ENCODE measurements at regions not wholly inside any gene's neighbourhood (a gene's known extent, or its start where the extent isn't known, plus 50 kb on each side); places are given as distances from the start of the nearest gene placed in this dataset.
"Not testable (repeated sequence)": the region's sequence is repeated elsewhere in the genome, so short reads cannot be mapped to it uniquely, and the experiment has no call there.

- DNase-seq (ENCODE audit: low read depth): no peak
Observed at GRCh38 chr1:4476394-4476793, 178.0 kb upstream of the AJAP1 start.

GRCh38 chr1:4481451-4481850, 173.0 kb upstream of the AJAP1 start:
- no peak for DNase-seq (ENCODE audit: low read depth)

GRCh38 chr1:4482526-4482925, 171.9 kb upstream of the AJAP1 start:
- no peak for DNase-seq (ENCODE audit: low read depth)

GRCh38 chr1:4483021-4483625, 171.3 kb upstream of the AJAP1 start:
- no peak for DNase-seq (ENCODE audit: low read depth)

- no peak for DNase-seq (ENCODE audit: low read depth)
Observed at GRCh38 chr1:4485398-4485797, 169.0 kb upstream of the AJAP1 start.

GRCh38 chr1:4485878-4486277, 168.5 kb upstream of the AJAP1 start:
- no peak for DNase-seq (ENCODE audit: low read depth)

GRCh38 chr1:4486408-4487120, 167.8 kb upstream of the AJAP1 start:
- DNase-seq (ENCODE audit: low read depth): no peak

- no peak for DNase-seq (ENCODE audit: low read depth)
Observed at GRCh38 chr1:4488018-4488417, 166.4 kb upstream of the AJAP1 start.

- DNase-seq (ENCODE audit: low read depth): no peak
Observed at GRCh38 chr1:4489486-4489885, 164.9 kb upstream of the AJAP1 start.

GRCh38 chr1:4489992-4490391, 164.4 kb upstream of the AJAP1 start:
- not testable (repeated sequence) for DNase-seq (ENCODE audit: low read depth)

- DNase-seq (ENCODE audit: low read depth): no peak
Observed at GRCh38 chr1:4494027-4494426, 160.4 kb upstream of the AJAP1 start.

- DNase-seq (ENCODE audit: low read depth): no peak
Observed at GRCh38 chr1:4494558-4494957, 159.9 kb upstream of the AJAP1 start.

GRCh38 chr1:4495809-4496208, 158.6 kb upstream of the AJAP1 start:
- DNase-seq (ENCODE audit: low read depth): no peak

- no peak for DNase-seq (ENCODE audit: low read depth)
Observed at GRCh38 chr1:4500441-4500840, 154.0 kb upstream of the AJAP1 start.

- no peak for DNase-seq (ENCODE audit: low read depth)
Observed at GRCh38 chr1:4506591-4506990, 147.8 kb upstream of the AJAP1 start.

GRCh38 chr1:4509206-4509605, 145.2 kb upstream of the AJAP1 start:
- no peak for DNase-seq (ENCODE audit: low read depth)

GRCh38 chr1:4510276-4510691, 144.1 kb upstream of the AJAP1 start:
- DNase-seq (ENCODE audit: low read depth): no peak

GRCh38 chr1:4511374-4511773, 143.0 kb upstream of the AJAP1 start:
- no peak for DNase-seq (ENCODE audit: low read depth)

GRCh38 chr1:4512636-4513035, 141.8 kb upstream of the AJAP1 start:
- DNase-seq (ENCODE audit: low read depth): no peak

GRCh38 chr1:4513685-4514084, 140.7 kb upstream of the AJAP1 start:
- no peak for DNase-seq (ENCODE audit: low read depth)

- no peak for DNase-seq (ENCODE audit: low read depth)
Observed at GRCh38 chr1:4515727-4516289, 138.6 kb upstream of the AJAP1 start.

- no peak for DNase-seq (ENCODE audit: low read depth)
Observed at GRCh38 chr1:4516596-4516995, 137.8 kb upstream of the AJAP1 start.

- no peak for DNase-seq (ENCODE audit: low read depth)
Observed at GRCh38 chr1:4517186-4517954, 137.0 kb upstream of the AJAP1 start.

Measured in renal cortical epithelial cell (primary cell).